H9 (cell line): ENCODE measurements at regions not wholly inside any gene's neighbourhood (a gene's known extent, or its start where the extent isn't known, plus 50 kb on each side); places are given as distances from the start of the nearest gene placed in this dataset.

Source experiments
- DNase-seq: peaks from one replicate; pipeline ENCODE4 v3.0.0-alpha.2; 2017
- H2AFZ ChIP-seq: one replicate; pipeline ENCODE4 v1.6.1; 2013; ENCODE audit warnings: mild to moderate bottlenecking, low read length, control low read depth, moderate library complexity
- H2AK5ac ChIP-seq: 2 replicates; pipeline ENCODE4 v1.6.1; 2013; ENCODE audit warnings: low read length, control low read depth, mixed read lengths; ENCODE audit not compliant: insufficient read length
- H2BK120ac ChIP-seq: one replicate; pipeline ENCODE4 v1.6.1; 2013; ENCODE audit warnings: low read depth, mild to moderate bottlenecking, low read length, control low read depth, inconsistent platforms; ENCODE audit not compliant: poor library complexity, severe bottlenecking
- H2BK12ac ChIP-seq: 2 replicates; pipeline ENCODE4 v1.6.1; 2013; ENCODE audit warnings: low read length, control low read depth, mixed read lengths, low read depth; ENCODE audit not compliant: insufficient read length
- H2BK15ac ChIP-seq: 2 replicates; pipeline ENCODE4 v1.6.1; 2013; ENCODE audit warnings: low read depth, low read length, control low read depth
- H2BK20ac ChIP-seq: one replicate; pipeline ENCODE4 v1.6.1; 2013; ENCODE audit warnings: low read depth, mild to moderate bottlenecking, low read length, control low read depth, inconsistent platforms; ENCODE audit not compliant: poor library complexity, severe bottlenecking
- H2BK5ac ChIP-seq: 2 replicates; pipeline ENCODE4 v1.6.1; 2013; ENCODE audit warnings: low read length, control low read depth, mixed read lengths; ENCODE audit not compliant: insufficient read length
- H3K14ac ChIP-seq: 2 replicates; pipeline ENCODE4 v1.6.1; 2013; ENCODE audit warnings: low read length, control low read depth; ENCODE audit not compliant: insufficient read depth
- H3K18ac ChIP-seq: 2 replicates; pipeline ENCODE4 v1.6.1; 2013; ENCODE audit warnings: low read depth, mild to moderate bottlenecking, mixed read lengths, low read length, control low read depth; ENCODE audit not compliant: insufficient read length
- H3K23ac ChIP-seq: 2 replicates; pipeline ENCODE4 v1.6.1; 2013; ENCODE audit warnings: low read length, control low read depth, mixed read lengths, low read depth; ENCODE audit not compliant: insufficient read length
- H3K23me2 ChIP-seq: 2 replicates; pipeline ENCODE4 v1.6.1; 2013; ENCODE audit warnings: low read depth, mild to moderate bottlenecking, mixed read lengths, low read length, control low read depth; ENCODE audit not compliant: insufficient read length, poor library complexity, severe bottlenecking
- H3K27ac ChIP-seq: 2 replicates; pipeline ENCODE4 v1.5.1; 2013; ENCODE audit warnings: low read length, control low read depth, mixed read lengths, low read depth; ENCODE audit not compliant: insufficient read length
- H3K27me3 ChIP-seq: 2 replicates; pipeline ENCODE4 v1.6.1; 2013; ENCODE audit warnings: low read length, control low read depth, inconsistent platforms; ENCODE audit not compliant: insufficient read depth
- H3K4ac ChIP-seq: 2 replicates; pipeline ENCODE4 v1.6.1; 2013; ENCODE audit warnings: low read depth, mild to moderate bottlenecking, control low read depth, inconsistent platforms, low read length, moderate library complexity
- H3K4me1 ChIP-seq: 2 replicates; pipeline ENCODE4 v1.6.1; 2013; ENCODE audit warnings: low read length, control low read depth, inconsistent platforms; ENCODE audit not compliant: insufficient read depth
- H3K4me2 ChIP-seq: 2 replicates; pipeline ENCODE4 v1.6.1; 2013; ENCODE audit warnings: low read length, control low read depth, mixed read lengths; ENCODE audit not compliant: insufficient read length, insufficient read depth
- H3K56ac ChIP-seq: 2 replicates; pipeline ENCODE4 v1.6.1; 2013; ENCODE audit warnings: low read depth, mild to moderate bottlenecking, mixed read lengths, low read length, control low read depth; ENCODE audit not compliant: insufficient read length
- H3K79me1 ChIP-seq: 2 replicates; pipeline ENCODE4 v1.6.1; 2013; ENCODE audit warnings: low read depth, mild to moderate bottlenecking, moderate library complexity, low read length, control low read depth, inconsistent platforms; ENCODE audit not compliant: insufficient read depth, poor library complexity, severe bottlenecking
- H3K79me2 ChIP-seq: 2 replicates; pipeline ENCODE4 v1.6.1; 2013; ENCODE audit warnings: low read length, control low read depth, inconsistent platforms; ENCODE audit not compliant: insufficient read depth
- H3K9ac ChIP-seq: 2 replicates; pipeline ENCODE4 v1.6.1; 2013; ENCODE audit warnings: low read length, control low read depth, mixed read lengths; ENCODE audit not compliant: insufficient read length; ENCODE audit errors: extremely low read depth
- H3K9me3 ChIP-seq: one replicate; pipeline ENCODE4 v1.6.1; 2013; ENCODE audit warnings: low read depth, low read length, inconsistent platforms; ENCODE audit not compliant: control insufficient read depth
- H3T11ph ChIP-seq: one replicate; pipeline ENCODE4 v1.6.1; 2013; ENCODE audit warnings: mild to moderate bottlenecking, low read length, control low read depth, inconsistent platforms
- H4K20me1 ChIP-seq: one replicate; pipeline ENCODE4 v1.6.1; 2013; ENCODE audit not compliant: control insufficient read depth, insufficient read length, insufficient read depth
- H4K5ac ChIP-seq: 2 replicates; pipeline ENCODE4 v1.6.1; 2013; ENCODE audit warnings: low read depth, mild to moderate bottlenecking, mixed read lengths, low read length, control low read depth; ENCODE audit not compliant: insufficient read length
- H4K8ac ChIP-seq: replicated peaks from 2 replicates; pipeline ENCODE4 v1.6.1; 2013; ENCODE audit warnings: low read length, control low read depth, mixed read lengths, low read depth; ENCODE audit not compliant: insufficient read length
- H4K91ac ChIP-seq: 2 replicates; pipeline ENCODE4 v1.6.1; 2013; ENCODE audit warnings: low read depth, mild to moderate bottlenecking, moderate library complexity, mixed read lengths, low read length, control low read depth; ENCODE audit not compliant: insufficient read length
- H3K27ac Mint-ChIP-seq, 3 experiments: 2 replicates in 2 of 3; 3 replicates in 1 of 3; pipeline ENCODE4 v1.8.0; 2020 to 2021; ENCODE audit warnings: mixed read lengths in 3 of 3, mild to moderate bottlenecking in 1 of 3, moderate library complexity in 1 of 3
- H3K27me3 Mint-ChIP-seq: 2 replicates; pipeline ENCODE4 v1.8.0; 2021; ENCODE audit warnings: low read depth, mild to moderate bottlenecking, moderate library complexity, mixed read lengths
- H3K36me3 Mint-ChIP-seq, 3 experiments: 2 replicates in 2 of 3; 3 replicates in 1 of 3; pipeline ENCODE4 v1.8.0; 2020 to 2021; ENCODE audit warnings: low read depth in 3 of 3, mixed read lengths in 3 of 3; ENCODE audit not compliant: insufficient read depth in 1 of 3
- H3K4me1 Mint-ChIP-seq, 2 experiments: 2 replicates each; pipeline ENCODE4 v1.8.0; 2020; ENCODE audit warnings: mixed read lengths in 2 of 2
- H3K4me3 Mint-ChIP-seq, 2 experiments: 2 replicates in 1 of 2; 3 replicates in 1 of 2; pipeline ENCODE4 v1.8.0; 2020 to 2021; ENCODE audit warnings: mild to moderate bottlenecking in 2 of 2, mixed read lengths in 2 of 2, moderate library complexity in 1 of 2
- H3K9me3 Mint-ChIP-seq, 2 experiments: 2 replicates in 1 of 2; 3 replicates in 1 of 2; pipeline ENCODE4 v1.8.0; 2020; ENCODE audit warnings: mild to moderate bottlenecking in 2 of 2, mixed read lengths in 2 of 2, moderate library complexity in 1 of 2
- CTCF ChIP-seq: fragments of 200-600 bp; sonication (generic); conservative IDR thresholded peaks from 3 replicates; pipeline ENCODE4 v1.8.0; 2021; ENCODE audit warnings: antibody characterized with exemption, mild to moderate bottlenecking
- WGBS: extraction: QIAGEN DNeasy Blood & Tissue Kit; methylation state at CpG from one replicate; pipeline ENCODE4 v1.1.7; 2013; ENCODE audit warnings: missing lambda C conversion rate, low lambda C conversion rate, mixed read lengths; ENCODE audit not compliant: insufficient read length; ENCODE audit errors: extremely low coverage; 5-methylcytosine and 5-hydroxymethylcytosine counted together

- Histone ChIP-seq H2AFZ (no peak overlapping the region), H4K8ac (no peak overlapping the region), H4K91ac (no peak overlapping the region), H2BK20ac (no peak overlapping the region), H4K5ac (no peak overlapping the region), H4K20me1 (no peaks in the 10 kb centered on the region), H3K79me1 (no peaks in the 10 kb centered on the region), H2BK5ac (no peak overlapping the region), H3K23me2 (no peaks in the 10 kb centered on the region), H2AK5ac (no peak overlapping the region), H3K56ac (no peak overlapping the region), H3K4me1 (no peaks in the 10 kb centered on the region), H3K23ac (no peak overlapping the region), H2BK120ac (no peak overlapping the region), H3K9me3 (no peaks in the 10 kb centered on the region), H2BK15ac (no peak overlapping the region), H3K4ac (no peak overlapping the region), H3K27me3 (no peaks in the 10 kb centered on the region), H3K9ac (no peak overlapping the region), H3T11ph (no peak overlapping the region), H3K79me2 (no peaks in the 10 kb centered on the region), H3K4me2 (no peak overlapping the region), H2BK12ac (no peak overlapping the region), H3K14ac (no peak overlapping the region), H3K27ac (no peak overlapping the region), H3K18ac (no peak overlapping the region)
- DNase-seq: no peak
- peaks cover 0 to 4% (median 1%) of the 10 kb centered on the region in 3 experiments; a peak in 4 of 7 replicates for H3K36me3 Mint-ChIP-seq
- peak overlapping the region in 1 of 3 experiments; percentile 90; a peak in 2 of 7 replicates for H3K27ac Mint-ChIP-seq
- peaks cover 3 to 9% of the 10 kb centered on the region in 2 experiments; a peak in 2 of 5 replicates for H3K9me3 Mint-ChIP-seq
- peaks cover 13 to 22% of the 10 kb centered on the region in 2 experiments for H3K4me1 Mint-ChIP-seq
- no peak for TF ChIP-seq CTCF
- WGBS: no CpG with 5 or more reads among the region's 3 CpGs
- no peak overlapping the region for H3K4me3 Mint-ChIP-seq
- H3K27me3 Mint-ChIP-seq: no peaks in the 10 kb centered on the region; the same call in 1 of the 2 replicates
These were observed 114.6 kb upstream of the KRAS start for GRCh38 chr12:25365340-25365730.
